ENCODE measurements at regions not wholly inside any gene's neighbourhood (a gene's known extent, or its start where the extent isn't known, plus 50 kb on each side); places are given as distances from the start of the nearest gene placed in this dataset.

DNA sequence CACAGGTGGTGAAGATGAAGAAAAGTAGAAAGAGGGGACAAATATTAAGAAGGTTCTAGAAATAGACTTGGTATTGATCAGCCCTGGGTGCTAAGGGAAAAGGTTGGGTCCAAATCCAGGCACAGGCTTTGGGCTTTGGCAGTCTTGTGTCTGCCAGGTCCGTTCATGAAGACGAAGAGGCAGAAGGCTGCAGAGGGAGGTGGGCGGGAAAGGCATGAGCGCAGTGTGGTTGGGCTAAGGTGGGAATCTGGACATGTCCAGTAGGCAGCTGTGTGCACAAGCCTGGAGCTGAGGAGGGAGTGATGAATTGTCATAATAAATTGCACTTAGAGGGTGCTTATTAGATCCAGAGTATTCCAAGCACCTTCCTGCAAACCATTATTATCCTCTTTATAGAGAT, 105.7 kb upstream of the TEX51 start:
- no peaks in the 10 kb centered on the region for H3K4me1 ChIP-seq (ENCODE audit: control insufficient read depth, extremely low read depth, insufficient read depth, low read length)
- H3K9me3 ChIP-seq (ENCODE audit: control insufficient read depth, low read depth, low read length) = peaks cover 1% of the 10 kb centered on the region
- H3K27me3 ChIP-seq (ENCODE audit: control insufficient read depth, extremely low read depth, insufficient read depth, low read length) = no peaks in the 10 kb centered on the region
- no peak overlapping the region for H3K9ac ChIP-seq (ENCODE audit: control insufficient read depth, extremely low read depth, insufficient read depth, low read length)
- TF ChIP-seq, protein P1, sequence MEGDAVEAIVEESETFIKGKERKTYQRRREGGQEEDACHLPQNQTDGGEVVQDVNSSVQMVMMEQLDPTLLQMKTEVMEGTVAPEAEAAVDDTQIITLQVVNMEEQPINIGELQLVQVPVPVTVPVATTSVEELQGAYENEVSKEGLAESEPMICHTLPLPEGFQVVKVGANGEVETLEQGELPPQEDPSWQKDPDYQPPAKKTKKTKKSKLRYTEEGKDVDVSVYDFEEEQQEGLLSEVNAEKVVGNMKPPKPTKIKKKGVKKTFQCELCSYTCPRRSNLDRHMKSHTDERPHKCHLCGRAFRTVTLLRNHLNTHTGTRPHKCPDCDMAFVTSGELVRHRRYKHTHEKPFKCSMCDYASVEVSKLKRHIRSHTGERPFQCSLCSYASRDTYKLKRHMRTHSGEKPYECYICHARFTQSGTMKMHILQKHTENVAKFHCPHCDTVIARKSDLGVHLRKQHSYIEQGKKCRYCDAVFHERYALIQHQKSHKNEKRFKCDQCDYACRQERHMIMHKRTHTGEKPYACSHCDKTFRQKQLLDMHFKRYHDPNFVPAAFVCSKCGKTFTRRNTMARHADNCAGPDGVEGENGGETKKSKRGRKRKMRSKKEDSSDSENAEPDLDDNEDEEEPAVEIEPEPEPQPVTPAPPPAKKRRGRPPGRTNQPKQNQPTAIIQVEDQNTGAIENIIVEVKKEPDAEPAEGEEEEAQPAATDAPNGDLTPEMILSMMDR (optimal IDR thresholded peaks at IDR 0.05 in 1 of 3, IDR thresholded peaks at IDR 0.05 in 1 of 3, conservative IDR thresholded peaks at IDR 0.05 in 1 of 3; ENCODE audit: extremely low read depth in 1 of 3, insufficient read depth in 2 of 3, low read length in 3 of 3) = no peak
- TF ChIP-seq EZH2 (IDR thresholded peaks at IDR 0.05; ENCODE audit: low read length) = no peak
- H2AFZ ChIP-seq (ENCODE audit: control insufficient read depth, low read length) = no peak overlapping the region
- no peaks in the 10 kb centered on the region for H3K79me2 ChIP-seq (ENCODE audit: control insufficient read depth, insufficient read depth, low read length)
- no peaks in the 10 kb centered on the region for H3K36me3 ChIP-seq (ENCODE audit: control insufficient read depth in 2 of 2, extremely low read depth in 1 of 2, insufficient read depth in 2 of 2, low read length in 2 of 2)
- no peak overlapping the region for H3K4me3 ChIP-seq (ENCODE audit: control insufficient read depth in 2 of 3, extremely low read depth in 1 of 3, insufficient read depth in 2 of 3, low read depth in 1 of 3, low read length in 3 of 3)
- no peaks in the 10 kb centered on the region for H4K20me1 ChIP-seq (ENCODE audit: control insufficient read depth, extremely low read depth, insufficient read depth, low read length)
- H3K27ac ChIP-seq (ENCODE audit: control insufficient read depth, insufficient read depth, low read length) = no peak overlapping the region
- H3K4me2 ChIP-seq (ENCODE audit: control insufficient read depth, extremely low read depth, insufficient read depth, low read depth, low read length) = no peak overlapping the region
- dilution Hi-C loops (cut with MboI; ENCODE audit: extremely low pct_ligation_motif_present, low sequenced_read_pairs) = no loop called here
- FAIRE-seq = no peak
- no peak for DNase-seq (ENCODE audit: low read depth, low spot score)
- no peaks in the 10 kb centered on the region for H3K9me1 ChIP-seq (ENCODE audit: control insufficient read depth, extremely low read depth, insufficient read depth, low read length)

DNA sequence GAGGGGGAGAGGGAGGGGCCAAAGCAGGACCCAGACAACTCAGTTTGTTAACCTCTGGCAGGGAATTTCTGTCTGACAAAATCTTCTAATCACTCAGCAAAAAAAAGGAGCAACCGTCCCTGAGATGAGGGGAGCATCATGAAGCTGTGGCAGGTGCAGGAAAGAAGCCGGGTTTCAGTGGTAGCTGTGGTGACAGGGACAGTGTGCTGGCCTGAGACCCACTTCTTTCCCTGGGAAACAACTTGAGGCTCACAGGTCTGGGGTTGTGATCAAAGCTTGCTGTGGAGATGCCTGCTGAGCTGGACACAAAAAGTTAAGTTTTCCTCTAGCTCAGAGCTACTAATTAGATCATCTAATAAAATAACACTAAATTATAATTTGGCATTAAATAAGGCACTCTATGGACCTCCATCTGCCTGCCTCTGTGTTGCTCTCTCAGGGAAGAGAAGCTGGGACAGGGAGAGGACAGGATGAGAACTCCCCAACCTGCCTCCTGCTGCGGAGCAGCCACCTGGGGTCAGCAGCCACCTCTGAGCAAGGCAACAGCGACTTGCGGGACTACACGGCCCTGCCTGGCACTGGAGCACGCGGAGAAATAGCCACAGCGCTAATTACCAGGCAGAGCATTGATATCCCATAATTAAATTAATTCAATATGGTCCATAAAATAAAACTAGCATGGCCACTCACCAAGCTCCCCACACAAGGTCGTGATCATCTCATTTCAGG, 104.6 kb upstream of the TEX51 start:
- H3K9me1 ChIP-seq (ENCODE audit: control insufficient read depth, extremely low read depth, insufficient read depth, low read length) = no peaks in the 10 kb centered on the region
- DNase-seq (ENCODE audit: low read depth, low spot score) = no peak
- FAIRE-seq = no peak
- H3K27ac ChIP-seq (ENCODE audit: control insufficient read depth, insufficient read depth, low read length) = no peak overlapping the region
- no peaks in the 10 kb centered on the region for H3K4me1 ChIP-seq (ENCODE audit: control insufficient read depth, extremely low read depth, insufficient read depth, low read length)
- H3K4me3 ChIP-seq (ENCODE audit: control insufficient read depth in 2 of 3, extremely low read depth in 1 of 3, insufficient read depth in 2 of 3, low read depth in 1 of 3, low read length in 3 of 3) = no peak overlapping the region
- no peak for TF ChIP-seq EZH2 (IDR thresholded peaks at IDR 0.05; ENCODE audit: low read length)
- TF ChIP-seq, protein P1 (optimal IDR thresholded peaks at IDR 0.05 in 1 of 3, IDR thresholded peaks at IDR 0.05 in 1 of 3, conservative IDR thresholded peaks at IDR 0.05 in 1 of 3; ENCODE audit: extremely low read depth in 1 of 3, insufficient read depth in 2 of 3, low read length in 3 of 3) = no peak
- H3K79me2 ChIP-seq (ENCODE audit: control insufficient read depth, insufficient read depth, low read length) = no peaks in the 10 kb centered on the region
- H3K27me3 ChIP-seq (ENCODE audit: control insufficient read depth, extremely low read depth, insufficient read depth, low read length) = no peaks in the 10 kb centered on the region
- H3K9ac ChIP-seq (ENCODE audit: control insufficient read depth, extremely low read depth, insufficient read depth, low read length) = no peak overlapping the region
- H4K20me1 ChIP-seq (ENCODE audit: control insufficient read depth, extremely low read depth, insufficient read depth, low read length) = no peaks in the 10 kb centered on the region
- no peak overlapping the region for H2AFZ ChIP-seq (ENCODE audit: control insufficient read depth, low read length)
- H3K9me3 ChIP-seq (ENCODE audit: control insufficient read depth, low read depth, low read length) = peaks cover 1% of the 10 kb centered on the region
- no peak overlapping the region for H3K4me2 ChIP-seq (ENCODE audit: control insufficient read depth, extremely low read depth, insufficient read depth, low read depth, low read length)
- dilution Hi-C loops (cut with MboI; ENCODE audit: extremely low pct_ligation_motif_present, low sequenced_read_pairs) = no loop called here
- H3K36me3 ChIP-seq (ENCODE audit: control insufficient read depth in 2 of 2, extremely low read depth in 1 of 2, insufficient read depth in 2 of 2, low read length in 2 of 2) = no peaks in the 10 kb centered on the region

All from keratinocyte (primary cell).